WTC11 (cell line): ENCODE measurements at regions not wholly inside any gene's neighbourhood (a gene's known extent, or its start where the extent isn't known, plus 50 kb on each side); places are given as distances from the start of the nearest gene placed in this dataset.

ENCODE experiments used
- ATAC-seq: fragments of 200-7000 bp; cut with Tn5 transposase; 2 replicates; pipeline ENCODE4 v1.10.0; 2021; ENCODE audit warnings: mild to moderate bottlenecking, moderate library complexity
- CTCF ChIA-PET: fragments of 300-600 bp; sonication (Branson Sonifier 250); formaldehyde crosslinking; loops from one replicate; lab custom pipeline; 2021; ENCODE audit warnings: antibody characterized with exemption; lab: Charles Lee
- POLR2A ChIA-PET: fragments of 350-600 bp; sonication (Branson Sonifier 250); formaldehyde crosslinking; loops from one replicate; lab custom pipeline; 2021; ENCODE audit warnings: antibody characterized with exemption; lab: Charles Lee
- DNase-seq: peaks from one replicate; pipeline ENCODE4 v3.0.0; 2021; ENCODE audit warnings: low spot score
- H3K27ac Mint-ChIP-seq: 2 replicates; pipeline ENCODE4 v1.8.0; 2021; ENCODE audit warnings: mixed read lengths
- H3K27me3 Mint-ChIP-seq: 2 replicates; pipeline ENCODE4 v1.8.0; 2021; ENCODE audit warnings: low read depth, mild to moderate bottlenecking, moderate library complexity, mixed read lengths
- H3K36me3 Mint-ChIP-seq: 2 replicates; pipeline ENCODE4 v1.8.0; 2021; ENCODE audit warnings: mixed read lengths
- H3K4me1 Mint-ChIP-seq: 2 replicates; pipeline ENCODE4 v1.8.0; 2022; ENCODE audit warnings: mixed read lengths
- H3K4me3 Mint-ChIP-seq: 2 replicates; pipeline ENCODE4 v1.8.0; 2021; ENCODE audit warnings: mild to moderate bottlenecking, moderate library complexity, mixed read lengths
- H3K9me3 Mint-ChIP-seq: 2 replicates; pipeline ENCODE4 v1.8.0; 2021; ENCODE audit warnings: mixed read lengths
- ATF3 ChIP-seq: sonication (generic); formaldehyde crosslinking; conservative IDR thresholded peaks from 2 replicates; pipeline ENCODE4 v1.8.1; 2022; ENCODE audit warnings: mild to moderate bottlenecking, missing genetic modification reagents
- CREB1 ChIP-seq: sonication (generic); formaldehyde crosslinking; IDR thresholded peaks from 2 replicates; pipeline ENCODE4 v1.8.0; 2023; ENCODE audit warnings: mild to moderate bottlenecking, missing genetic modification reagents
- E2F1 ChIP-seq: sonication (generic); formaldehyde crosslinking; IDR thresholded peaks from 2 replicates; pipeline ENCODE4 v1.8.0; 2022; ENCODE audit warnings: mild to moderate bottlenecking, missing genetic modification reagents
- ELF4 ChIP-seq: sonication (generic); formaldehyde crosslinking; IDR thresholded peaks from 2 replicates; pipeline ENCODE4 v1.8.1; 2022; ENCODE audit warnings: low read depth, mild to moderate bottlenecking, moderate library complexity, missing genetic modification reagents
- FOXP1 ChIP-seq: sonication (generic); formaldehyde crosslinking; IDR thresholded peaks from 2 replicates; pipeline ENCODE4 v1.8.0; 2022; ENCODE audit warnings: missing genetic modification reagents, mild to moderate bottlenecking, moderate library complexity, borderline replicate concordance
- GABPB1 ChIP-seq: sonication (generic); formaldehyde crosslinking; IDR thresholded peaks from 2 replicates; pipeline ENCODE4 v1.8.1; 2023; ENCODE audit warnings: mild to moderate bottlenecking, missing genetic modification reagents
- GTF2I ChIP-seq: fragments of 250-450 bp; sonication (Bioruptor Pico); conservative IDR thresholded peaks from 2 replicates; pipeline ENCODE4 v1.4.0; 2021; ENCODE audit warnings: mild to moderate bottlenecking
- IRF1 ChIP-seq: sonication (generic); formaldehyde crosslinking; IDR thresholded peaks from 2 replicates; pipeline ENCODE4 v1.8.0; 2023; ENCODE audit warnings: missing genetic modification reagents
- IRF2 ChIP-seq: sonication (generic); formaldehyde crosslinking; IDR thresholded peaks from 2 replicates; pipeline ENCODE4 v1.8.0; 2022; ENCODE audit warnings: low read depth, missing genetic modification reagents, borderline replicate concordance
- NFATC4 ChIP-seq: fragments of 250-450 bp; sonication (Bioruptor Pico); IDR thresholded peaks from 2 replicates; pipeline ENCODE4 v1.9.0; 2021; ENCODE audit warnings: mild to moderate bottlenecking
- NFYB ChIP-seq: sonication (generic); formaldehyde crosslinking; conservative IDR thresholded peaks from 2 replicates; pipeline ENCODE4 v1.8.0; 2022; ENCODE audit warnings: low read depth, missing genetic modification reagents
- NR1H2 ChIP-seq: sonication (generic); formaldehyde crosslinking; IDR thresholded peaks from 2 replicates; pipeline ENCODE4 v1.9.0; 2021; ENCODE audit warnings: mild to moderate bottlenecking, moderate library complexity, missing genetic modification reagents
- RELA ChIP-seq: sonication (generic); formaldehyde crosslinking; IDR thresholded peaks from 2 replicates; pipeline ENCODE4 v1.8.1; 2022; ENCODE audit warnings: missing genetic modification reagents, mild to moderate bottlenecking, borderline replicate concordance
- RORB ChIP-seq: fragments of 250-450 bp; sonication (Bioruptor Pico); IDR thresholded peaks from 2 replicates; pipeline ENCODE4 v1.9.0; 2021; ENCODE audit warnings: mild to moderate bottlenecking
- SOX15 ChIP-seq: fragments of 250-450 bp; sonication (Bioruptor Pico); IDR thresholded peaks from 2 replicates; pipeline ENCODE4 v1.9.0; 2021; ENCODE audit warnings: mild to moderate bottlenecking
- USF1 ChIP-seq: sonication (generic); formaldehyde crosslinking; IDR thresholded peaks from 2 replicates; pipeline ENCODE4 v1.8.0; 2022; ENCODE audit warnings: mild to moderate bottlenecking, missing genetic modification reagents
- ZBTB21 ChIP-seq: sonication (generic); formaldehyde crosslinking; IDR thresholded peaks from 2 replicates; pipeline ENCODE4 v1.8.1; 2023; ENCODE audit warnings: mild to moderate bottlenecking, missing genetic modification reagents, borderline replicate concordance
- ZNF138 ChIP-seq: sonication (generic); formaldehyde crosslinking; conservative IDR thresholded peaks from 2 replicates; pipeline ENCODE4 v1.8.1; 2022; ENCODE audit warnings: mild to moderate bottlenecking, moderate library complexity, missing genetic modification reagents
- ZNF219 ChIP-seq: sonication (generic); formaldehyde crosslinking; IDR thresholded peaks from 2 replicates; pipeline ENCODE4 v1.8.0; 2023; ENCODE audit warnings: missing genetic modification reagents, mild to moderate bottlenecking, borderline replicate concordance
- ZNF232 ChIP-seq: sonication (generic); formaldehyde crosslinking; IDR thresholded peaks from 2 replicates; pipeline ENCODE4 v1.8.0; 2022; ENCODE audit warnings: mild to moderate bottlenecking, missing genetic modification reagents
- ZNF416 ChIP-seq: fragments of 250-450 bp; sonication (Bioruptor Pico); IDR thresholded peaks from 2 replicates; pipeline ENCODE4 v1.9.0; 2021; ENCODE audit warnings: mild to moderate bottlenecking, inconsistent platforms
- ZNF425 ChIP-seq: fragments of 250-450 bp; sonication (Bioruptor Pico); conservative IDR thresholded peaks from 2 replicates; pipeline ENCODE4 v1.9.0; 2021; ENCODE audit warnings: mild to moderate bottlenecking

- Mint-ChIP-seq H3K9me3 (no peaks in the 10 kb centered on the region), H3K27me3 (no peaks in the 10 kb centered on the region), H3K27ac (no peak overlapping the region), H3K4me3 (no peak overlapping the region), H3K36me3 (no peaks in the 10 kb centered on the region), H3K4me1 (peaks cover 25% of the 10 kb centered on the region)
- no peak for ATAC-seq
- CTCF ChIA-PET: no interaction called here
- no peak for DNase-seq
- POLR2A ChIA-PET: no interaction called here
- TF ChIP-seq SOX15 (CRISPR knock-in tag) (no peak), ZNF219 (CRISPR knock-in tag) (no peak), NR1H2 (CRISPR knock-in tag) (no peak), GABPB1 (no peak)
Measured at GRCh38 chr6:134449781-134450180, 131.9 kb upstream of the SGK1 start.

GRCh38 chr6:134449004-134449403, 131.1 kb upstream of the SGK1 start:
- H3K27me3 Mint-ChIP-seq: no peaks in the 10 kb centered on the region
- H3K4me1 Mint-ChIP-seq: peaks cover 17% of the 10 kb centered on the region
- ChIA-PET CTCF (no interaction called here), POLR2A (no interaction called here)
- no peak for DNase-seq
- no peaks in the 10 kb centered on the region for H3K36me3 Mint-ChIP-seq
- H3K4me3 Mint-ChIP-seq: no peak overlapping the region
- H3K27ac Mint-ChIP-seq: no peak overlapping the region
- ATAC-seq: no peak
- no peaks in the 10 kb centered on the region for H3K9me3 Mint-ChIP-seq
- TF ChIP-seq GTF2I (CRISPR knock-in tag) (no peak), ZNF219 (CRISPR knock-in tag) (no peak), IRF1 (CRISPR knock-in tag) (no peak), NFYB (no peak), ZNF416 (CRISPR knock-in tag) (no peak), CREB1 (CRISPR knock-in tag) (no peak), NFATC4 (CRISPR knock-in tag) (no peak), ATF3 (CRISPR knock-in tag) (no peak), ZBTB21 (CRISPR knock-in tag) (no peak), ZNF232 (no peak), GABPB1 (no peak), E2F1 (CRISPR knock-in tag) (no peak)

- ATAC-seq (no peak), DNase-seq (no peak)
- ChIA-PET CTCF (no interaction called here), POLR2A (no interaction called here)
- TF ChIP-seq ZNF138 (CRISPR knock-in tag): no peak
- no peak for TF ChIP-seq USF1 (CRISPR knock-in tag)
- no peak for TF ChIP-seq ATF3 (CRISPR knock-in tag)
- no peak for TF ChIP-seq IRF2 (CRISPR knock-in tag)
- no peak for TF ChIP-seq RELA
- no peak for TF ChIP-seq ELF4 (CRISPR knock-in tag)
- no peak for TF ChIP-seq IRF1 (CRISPR knock-in tag)
- TF ChIP-seq FOXP1 (CRISPR knock-in tag): no peak
- no peak for TF ChIP-seq RORB (CRISPR knock-in tag)
- TF ChIP-seq NFATC4 (CRISPR knock-in tag): no peak
- no peak for TF ChIP-seq ZNF425 (CRISPR knock-in tag)
- no peak for TF ChIP-seq ZNF416 (CRISPR knock-in tag)
- peaks cover 6% of the 10 kb centered on the region for H3K4me1 Mint-ChIP-seq
- no peak overlapping the region for H3K4me3 Mint-ChIP-seq
- no peaks in the 10 kb centered on the region for H3K36me3 Mint-ChIP-seq
- no peaks in the 10 kb centered on the region for H3K9me3 Mint-ChIP-seq
- H3K27me3 Mint-ChIP-seq: no peaks in the 10 kb centered on the region
- H3K27ac Mint-ChIP-seq: no peak overlapping the region
Measured at GRCh38 chr6:134447883-134448387, 130.0 kb upstream of the SGK1 start.
